Activated CD8-positive, alpha-beta T cell treated with anti-CD3 and anti-CD28 coated beads for 36 hours (primary cell): ENCODE measurements at regions not wholly inside any gene's neighbourhood (a gene's known extent, or its start where the extent isn't known, plus 50 kb on each side); places are given as distances from the start of the nearest gene placed in this dataset.

Source experiments
- ATAC-seq: fragments of 200-7000 bp; cut with Tn5 transposase; one replicate; pipeline ENCODE4 v1.10.0; 2021; ENCODE audit warnings: mild to moderate bottlenecking, moderate library complexity
- CTCF ChIA-PET: fragments of 350-600 bp; sonication (Branson Sonifier 250); formaldehyde crosslinking; loops from one replicate; lab custom pipeline; 2021; ENCODE audit warnings: antibody characterized with exemption; lab: Charles Lee
- POLR2A ChIA-PET: fragments of 350-600 bp; sonication (Branson Sonifier 250); formaldehyde crosslinking; loops from one replicate; lab custom pipeline; 2021; ENCODE audit warnings: antibody characterized with exemption; lab: Charles Lee
- DNase-seq: peaks from one replicate; pipeline ENCODE4 v3.0.0-alpha.2; 2020
- H3K27ac Mint-ChIP-seq: one replicate; pipeline ENCODE4 v1.8.0; 2021; ENCODE audit warnings: mild to moderate bottlenecking, mixed read lengths
- H3K27me3 Mint-ChIP-seq: one replicate; pipeline ENCODE4 v1.8.0; 2021; ENCODE audit warnings: mixed read lengths
- H3K36me3 Mint-ChIP-seq: one replicate; pipeline ENCODE4 v1.8.0; 2021; ENCODE audit warnings: low read depth, mixed read lengths
- H3K4me1 Mint-ChIP-seq: one replicate; pipeline ENCODE4 v1.8.0; 2021; ENCODE audit warnings: low read depth, mixed read lengths
- H3K4me3 Mint-ChIP-seq: one replicate; pipeline ENCODE4 v1.8.0; 2021; ENCODE audit warnings: mild to moderate bottlenecking, moderate library complexity, mixed read lengths
- H3K9me3 Mint-ChIP-seq: one replicate; pipeline ENCODE4 v1.8.0; 2021; ENCODE audit warnings: mixed read lengths
- CTCF ChIP-seq: fragments of 200-600 bp; IDR thresholded peaks from one replicate; pipeline ENCODE4 v1.8.0; 2022; ENCODE audit warnings: antibody characterized with exemption, mild to moderate bottlenecking
- intact Hi-C: fragments of 100-400 bp; cut with micrococcal nuclease; formaldehyde crosslinking; loops from one replicate; pipeline ENCODE4 v1.10.0; 2022

DNA sequence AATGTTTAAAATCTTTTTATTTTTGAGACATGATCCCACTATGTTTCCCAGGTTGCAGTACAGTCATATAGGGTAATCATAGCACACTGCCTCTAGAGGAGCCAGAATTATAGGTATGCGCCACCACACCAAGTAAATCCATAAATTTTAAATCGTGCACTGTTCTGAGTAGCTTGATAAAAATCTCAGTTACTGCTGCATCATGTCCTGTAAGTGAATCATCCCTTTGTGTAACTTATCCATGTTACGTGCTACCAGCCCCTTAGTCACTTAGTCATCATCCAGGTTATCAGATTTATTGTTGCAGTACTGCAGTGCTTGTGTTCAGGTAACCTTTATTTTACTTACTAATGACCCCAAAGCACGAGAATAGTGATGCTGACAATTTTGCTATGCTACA is 1770.9 kb downstream of the BRINP3 start:
- TF ChIP-seq CTCF: no peak
- H3K27me3 Mint-ChIP-seq: no peaks in the 10 kb centered on the region
- intact Hi-C loops: no loop called here
- DNase-seq (no peak), ATAC-seq (no peak)
- no peaks in the 10 kb centered on the region for H3K36me3 Mint-ChIP-seq
- H3K27ac Mint-ChIP-seq: no peak overlapping the region
- peaks cover 12% of the 10 kb centered on the region for H3K9me3 Mint-ChIP-seq
- CTCF ChIA-PET: no interaction called here
- no peaks in the 10 kb centered on the region for H3K4me1 Mint-ChIP-seq
- POLR2A ChIA-PET: no interaction called here
- H3K4me3 Mint-ChIP-seq: no peak overlapping the region

DNA sequence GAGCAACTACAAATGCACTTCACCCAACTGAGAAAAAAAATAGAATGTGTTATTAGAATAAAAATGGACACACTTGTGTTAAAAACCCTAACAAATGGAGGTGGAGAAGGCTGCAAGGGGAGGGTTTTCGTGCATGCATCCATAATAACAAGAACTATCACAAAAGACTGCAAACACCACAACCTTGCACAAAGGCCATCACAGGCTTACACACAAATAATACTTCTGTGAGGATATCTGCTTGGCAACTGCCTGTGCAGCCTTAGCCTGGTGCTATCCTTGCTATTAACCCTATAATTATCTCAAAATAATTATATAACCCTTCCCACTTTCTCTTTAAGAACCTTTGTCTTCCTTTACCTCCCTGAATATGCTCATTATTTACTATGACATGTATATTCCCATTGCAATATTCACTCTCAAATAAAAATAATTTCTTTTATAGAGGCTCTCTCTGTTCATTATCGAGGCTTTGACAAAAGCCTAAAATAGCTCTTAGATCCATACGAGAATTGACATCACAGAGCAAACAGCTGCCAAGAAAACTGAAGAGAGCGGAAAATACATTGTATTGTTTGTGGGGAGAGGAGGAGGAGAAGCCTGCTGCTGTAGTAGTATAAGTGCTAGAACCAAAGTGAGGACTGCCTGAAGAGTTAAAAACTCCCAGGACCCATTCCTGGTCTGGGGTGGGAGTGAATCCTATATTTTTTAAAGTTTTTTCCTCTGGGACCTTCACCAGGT is 1768.7 kb downstream of the BRINP3 start:
- ATAC-seq (no peak), DNase-seq (no peak)
- ChIA-PET POLR2A (no interaction called here), CTCF (no interaction called here)
- H3K9me3 Mint-ChIP-seq: peaks cover 11% of the 10 kb centered on the region
- no peak for TF ChIP-seq CTCF
- intact Hi-C loops: no loop called here
- H3K36me3 Mint-ChIP-seq: no peaks in the 10 kb centered on the region
- no peak overlapping the region for H3K27ac Mint-ChIP-seq
- no peaks in the 10 kb centered on the region for H3K4me1 Mint-ChIP-seq
- no peak overlapping the region for H3K4me3 Mint-ChIP-seq
- H3K27me3 Mint-ChIP-seq: no peaks in the 10 kb centered on the region

DNA sequence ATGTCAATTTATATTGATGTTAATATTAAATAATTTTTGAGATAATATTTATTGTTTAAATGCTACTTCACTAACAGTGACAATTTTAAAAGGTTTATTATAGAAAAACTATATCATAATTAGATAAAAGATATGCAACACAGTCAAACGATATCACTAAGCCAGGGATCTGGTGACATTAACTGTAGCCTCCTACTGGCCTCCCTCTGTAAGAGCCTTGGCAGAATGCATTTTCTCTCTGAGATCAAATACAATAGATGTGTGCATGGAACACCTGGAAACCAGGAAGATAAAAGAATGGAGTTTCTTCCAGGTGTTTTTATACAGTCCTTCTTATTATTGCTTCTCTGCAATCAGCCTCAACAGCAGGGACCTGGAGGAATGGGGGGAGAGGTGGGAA is 1762.1 kb downstream of the BRINP3 start:
- no peaks in the 10 kb centered on the region for H3K27me3 Mint-ChIP-seq

DNA sequence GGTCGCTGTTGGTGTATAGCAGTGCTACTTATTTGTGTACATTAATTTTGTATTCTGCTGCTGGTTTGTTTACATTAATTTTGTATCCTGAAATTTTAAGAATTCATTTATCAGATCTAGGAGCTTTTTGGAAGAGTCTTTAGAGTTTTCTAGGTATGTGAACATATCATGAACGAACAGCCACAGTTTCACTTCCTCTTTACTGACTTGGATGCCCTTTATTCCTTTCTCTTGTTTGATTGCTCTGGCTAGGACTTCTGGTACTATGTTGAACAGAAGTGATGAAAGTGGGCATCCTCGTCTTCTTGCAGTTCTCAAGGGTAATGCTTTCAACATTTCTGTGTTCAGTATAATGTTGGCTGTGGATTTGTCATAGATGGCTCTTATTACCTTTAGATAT is 1757.9 kb downstream of the BRINP3 start:
- POLR2A ChIA-PET: no interaction called here
- H3K27ac Mint-ChIP-seq: no peak overlapping the region
- intact Hi-C loops: no loop called here
- no peaks in the 10 kb centered on the region for H3K36me3 Mint-ChIP-seq
- no peak for DNase-seq
- no peaks in the 10 kb centered on the region for H3K27me3 Mint-ChIP-seq
- CTCF ChIA-PET: no interaction called here
- TF ChIP-seq CTCF: no peak
- peaks cover 11% of the 10 kb centered on the region for H3K9me3 Mint-ChIP-seq
- H3K4me3 Mint-ChIP-seq: no peak overlapping the region
- no peaks in the 10 kb centered on the region for H3K4me1 Mint-ChIP-seq
- ATAC-seq: no peak

More for the DNA sequence above, 1762.1 kb downstream of the BRINP3 start:
- H3K4me1 Mint-ChIP-seq: no peaks in the 10 kb centered on the region
- H3K9me3 Mint-ChIP-seq: peaks cover 14% of the 10 kb centered on the region
- TF ChIP-seq CTCF: no peak
- intact Hi-C loops: no loop called here
- DNase-seq: no peak
- ChIA-PET POLR2A (no interaction called here), CTCF (no interaction called here)
- H3K27ac Mint-ChIP-seq: no peak overlapping the region
- H3K36me3 Mint-ChIP-seq: no peaks in the 10 kb centered on the region
- ATAC-seq: no peak
- no peak overlapping the region for H3K4me3 Mint-ChIP-seq

- no peak for TF ChIP-seq CTCF
- H3K27me3 Mint-ChIP-seq: no peaks in the 10 kb centered on the region
- peaks cover 8% of the 10 kb centered on the region for H3K9me3 Mint-ChIP-seq
- H3K36me3 Mint-ChIP-seq: no peaks in the 10 kb centered on the region
- no peak for DNase-seq
- ChIA-PET POLR2A (no interaction called here), CTCF (no interaction called here)
- no peak for ATAC-seq
- no peak overlapping the region for H3K4me3 Mint-ChIP-seq
- no peak overlapping the region for H3K27ac Mint-ChIP-seq
- no peaks in the 10 kb centered on the region for H3K4me1 Mint-ChIP-seq
- intact Hi-C loops: no loop called here
Observed at GRCh38 chr1:188723332-188724020, 1754.2 kb downstream of the BRINP3 start.
